Trophoblast cell (in vitro differentiated cells and primary cell): ENCODE measurements at regions not wholly inside any gene's neighbourhood (a gene's known extent, or its start where the extent isn't known, plus 50 kb on each side); places are given as distances from the start of the nearest gene placed in this dataset.
A peak's percentile ranks its signal among the peaks of the same experiment; 100 is the strongest.

Experiments used
- DNase-seq, 2 donors: peaks; one replicate each; pipeline ENCODE4 v3.0.0-alpha.2; 2016
- H2AFZ ChIP-seq: 2 replicates; pipeline ENCODE4 v1.6.1; 2013; ENCODE audit warnings: low read length, moderate library complexity, mild to moderate bottlenecking; ENCODE audit not compliant: insufficient read depth, poor library complexity
- H2AK5ac ChIP-seq: 2 replicates; pipeline ENCODE4 v1.6.1; 2013; ENCODE audit warnings: mild to moderate bottlenecking, low read length
- H2BK120ac ChIP-seq: 2 replicates; pipeline ENCODE4 v1.6.1; 2013; ENCODE audit warnings: low read length, mild to moderate bottlenecking, moderate library complexity; ENCODE audit not compliant: insufficient read depth, poor library complexity
- H2BK12ac ChIP-seq: 2 replicates; pipeline ENCODE4 v1.6.1; 2013; ENCODE audit warnings: mild to moderate bottlenecking, low read length, moderate library complexity
- H2BK5ac ChIP-seq: 2 replicates; pipeline ENCODE4 v1.6.1; 2013; ENCODE audit warnings: low read length, low read depth, moderate library complexity, mild to moderate bottlenecking; ENCODE audit not compliant: poor library complexity
- H3K14ac ChIP-seq: 2 replicates; pipeline ENCODE4 v1.6.1; 2013; ENCODE audit warnings: mild to moderate bottlenecking, low read length
- H3K18ac ChIP-seq: 2 replicates; pipeline ENCODE4 v1.6.1; 2013; ENCODE audit warnings: mild to moderate bottlenecking, low read length
- H3K23ac ChIP-seq: 2 replicates; pipeline ENCODE4 v1.6.1; 2013; ENCODE audit warnings: low read length
- H3K27ac ChIP-seq: 2 replicates; pipeline ENCODE4 v1.5.1; 2013; ENCODE audit warnings: low read depth, mild to moderate bottlenecking, inconsistent platforms, low read length, moderate library complexity
- H3K27me3 ChIP-seq: 2 replicates; pipeline ENCODE4 v1.6.1; 2013; ENCODE audit warnings: inconsistent platforms, mild to moderate bottlenecking, low read length, moderate library complexity; ENCODE audit not compliant: insufficient read depth
- H3K36me3 ChIP-seq, 2 experiments: 1 replicate in 1 of 2; 2 replicates in 1 of 2; pipeline ENCODE4 v1.6.1; 2013; ENCODE audit warnings: low read length in 2 of 2, mild to moderate bottlenecking in 2 of 2, moderate library complexity in 1 of 2; ENCODE audit not compliant: insufficient read depth in 2 of 2, control insufficient read depth in 1 of 2
- H3K4ac ChIP-seq: 2 replicates; pipeline ENCODE4 v1.6.1; 2013; ENCODE audit warnings: low read depth, mild to moderate bottlenecking, low read length, moderate library complexity
- H3K4me1 ChIP-seq, 2 experiments: 1 replicate in 1 of 2; 2 replicates in 1 of 2; pipeline ENCODE4 v1.6.1; 2013; ENCODE audit warnings: low read length in 2 of 2, mild to moderate bottlenecking in 2 of 2, moderate library complexity in 1 of 2; ENCODE audit not compliant: insufficient read depth in 2 of 2, control insufficient read depth in 1 of 2
- H3K4me2 ChIP-seq: 2 replicates; pipeline ENCODE4 v1.6.1; 2013; ENCODE audit warnings: inconsistent platforms, mild to moderate bottlenecking, low read length, moderate library complexity
- H3K4me3 ChIP-seq: 2 replicates; pipeline ENCODE4 v1.5.1; 2013; ENCODE audit warnings: mild to moderate bottlenecking, low read depth, low read length, inconsistent platforms
- H3K79me1 ChIP-seq: one replicate; pipeline ENCODE4 v1.6.1; 2013; ENCODE audit warnings: low read length
- H3K79me2 ChIP-seq: 2 replicates; pipeline ENCODE4 v1.6.1; 2013; ENCODE audit warnings: low read length, mild to moderate bottlenecking; ENCODE audit not compliant: control insufficient read depth, insufficient read depth, poor library complexity
- H3K9ac ChIP-seq: 2 replicates; pipeline ENCODE4 v1.6.1; 2013; ENCODE audit warnings: mild to moderate bottlenecking, low read length
- H3K9me3 ChIP-seq: 2 replicates; pipeline ENCODE4 v1.6.1; 2013; ENCODE audit warnings: low read depth, mild to moderate bottlenecking, control low read depth, inconsistent platforms, low read length; ENCODE audit not compliant: insufficient read depth
- H4K12ac ChIP-seq: 2 replicates; pipeline ENCODE4 v1.6.1; 2013; ENCODE audit warnings: low read depth, mild to moderate bottlenecking, low read length, moderate library complexity
- H4K8ac ChIP-seq: 2 replicates; pipeline ENCODE4 v1.6.1; 2013; ENCODE audit warnings: low read depth, mild to moderate bottlenecking, low read length, moderate library complexity
- H4K91ac ChIP-seq: one replicate; pipeline ENCODE4 v1.6.1; 2013; ENCODE audit warnings: low read depth, mild to moderate bottlenecking, low read length, moderate library complexity
- WGBS: extraction: QIAGEN DNeasy Blood & Tissue Kit; methylation state at CpG from one replicate; pipeline ENCODE4 v1.1.7; 2013; ENCODE audit warnings: missing lambda C conversion rate; ENCODE audit not compliant: insufficient read length, insufficient coverage; ENCODE audit errors: extremely low coverage; 5-methylcytosine and 5-hydroxymethylcytosine counted together

DNA sequence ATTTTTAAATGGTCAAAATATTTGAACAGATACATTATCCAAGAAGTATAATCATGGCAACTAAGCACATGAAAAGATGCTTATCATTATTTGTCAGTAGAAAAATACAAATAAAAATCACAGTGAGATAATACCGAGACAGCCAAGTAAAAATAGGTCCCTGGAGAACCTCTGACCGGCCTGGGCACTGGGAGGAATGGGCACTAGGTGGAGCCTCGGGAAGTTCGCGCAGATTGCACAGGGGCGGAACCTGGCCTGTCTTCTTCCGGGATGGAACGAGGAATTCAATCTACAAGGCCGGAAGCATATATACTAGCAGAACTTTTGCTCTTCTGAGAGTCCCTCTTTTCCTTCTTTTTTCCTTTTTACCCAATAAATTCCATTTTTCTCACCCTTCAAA, 148.5 kb upstream of the CHRM3 start:
- Histone ChIP-seq H4K8ac (no peak overlapping the region), H3K27ac (no peak overlapping the region), H3K9me3 (no peaks in the 10 kb centered on the region), H2AFZ (no peak overlapping the region), H2BK120ac (no peak overlapping the region), H3K4me2 (no peak overlapping the region), H3K27me3 (no peaks in the 10 kb centered on the region), H3K14ac (no peak overlapping the region), H3K4me1 (peaks cover 0 to 2% of the 10 kb centered on the region in 2 experiments), H3K79me2 (no peaks in the 10 kb centered on the region), H3K36me3 (no peaks in the 10 kb centered on the region), H3K79me1 (no peaks in the 10 kb centered on the region), H3K4ac (no peak overlapping the region), H4K12ac (no peak overlapping the region), H3K18ac (no peak overlapping the region), H2BK12ac (no peak overlapping the region), H3K9ac (no peak overlapping the region), H4K91ac (no peak overlapping the region), H3K23ac (no peak overlapping the region), H2BK5ac (no peak overlapping the region), H2AK5ac (no peak overlapping the region), H3K4me3 (no peak overlapping the region)
- DNase-seq = no peak
- WGBS = no CpG with 5 or more reads among the region's 9 CpGs

DNA sequence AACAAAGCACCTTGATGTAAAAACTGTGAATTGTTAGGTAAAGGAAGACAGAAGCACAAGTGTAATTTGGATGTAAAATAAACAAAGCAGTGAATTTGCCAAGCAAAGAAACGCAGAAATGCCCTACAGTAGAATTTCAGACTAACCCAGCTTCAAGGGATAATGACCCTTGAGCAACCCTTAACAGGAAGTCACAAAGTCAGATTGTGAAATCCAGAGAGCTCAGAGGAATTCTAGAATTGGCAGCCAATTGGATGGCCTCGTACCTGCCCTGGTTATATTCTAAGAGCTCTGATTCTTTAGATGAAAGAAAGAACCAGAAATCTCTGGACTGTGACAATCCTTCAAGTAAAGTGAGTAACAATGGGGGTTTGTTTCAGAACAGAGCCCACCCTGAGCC, 152.7 kb upstream of the CHRM3 start:
- Histone ChIP-seq H3K14ac (no peak overlapping the region), H2AFZ (no peak overlapping the region), H4K8ac (no peak overlapping the region), H3K27me3 (no peaks in the 10 kb centered on the region), H2AK5ac (no peak overlapping the region), H2BK12ac (no peak overlapping the region), H2BK120ac (no peak overlapping the region), H3K4me2 (no peak overlapping the region), H3K4me3 (no peak overlapping the region), H3K79me2 (no peaks in the 10 kb centered on the region), H3K9ac (no peak overlapping the region), H3K4ac (no peak overlapping the region), H3K9me3 (no peaks in the 10 kb centered on the region), H3K36me3 (no peaks in the 10 kb centered on the region), H2BK5ac (no peak overlapping the region), H3K27ac (no peak overlapping the region), H3K23ac (no peak overlapping the region), H4K12ac (no peak overlapping the region), H3K18ac (no peak overlapping the region), H3K4me1 (peaks cover 0 to 2% of the 10 kb centered on the region in 2 experiments), H3K79me1 (no peaks in the 10 kb centered on the region), H4K91ac (no peak overlapping the region)
- DNase-seq = peak in 1 of 2 donors; percentile 40
- WGBS = no CpG with 5 or more reads among the region's 2 CpGs

DNA sequence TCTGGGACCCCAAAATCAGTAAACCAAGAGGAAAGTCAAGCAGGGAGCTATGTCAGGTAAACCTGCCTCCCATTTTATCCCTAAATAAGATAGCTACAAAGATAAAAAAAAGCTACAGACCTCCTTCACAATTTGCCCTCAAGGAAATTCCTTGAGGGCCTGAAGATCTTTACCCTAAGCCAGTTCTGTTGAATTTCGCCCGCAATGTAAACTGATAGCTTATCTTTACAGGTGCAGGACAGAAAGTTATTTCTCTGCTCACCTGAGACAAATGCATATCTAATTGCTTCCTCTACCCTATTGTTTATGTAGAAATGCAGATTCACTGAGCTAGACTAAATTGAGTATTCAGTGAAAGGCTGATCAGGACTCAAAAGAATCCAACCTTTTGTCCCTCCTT, 153.4 kb upstream of the CHRM3 start:
- peak; percentile 16 to 69 for DNase-seq
- no peak overlapping the region for H3K4me2 ChIP-seq

DNA sequence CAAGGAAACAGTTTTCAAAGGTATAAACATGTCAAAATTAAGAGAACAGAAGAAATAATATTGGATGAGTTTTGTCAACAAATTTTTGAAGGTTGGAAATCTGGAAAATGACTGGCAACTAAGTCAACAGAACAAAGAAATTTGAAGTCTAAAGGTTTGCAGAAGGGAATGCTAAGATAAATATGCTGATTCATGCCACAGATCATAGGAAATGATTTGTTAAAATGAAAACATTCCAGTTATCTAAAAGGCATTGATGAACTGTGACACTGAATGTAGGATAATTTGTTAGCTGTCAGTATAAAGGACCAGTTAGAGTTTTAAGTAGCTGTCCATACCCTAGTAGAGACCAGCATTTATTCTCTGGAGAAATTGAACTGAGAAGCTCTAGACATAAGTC, 157.9 kb upstream of the CHRM3 start:
- peaks cover 4% of the 10 kb centered on the region for H3K9me3 ChIP-seq
- H3K79me1 ChIP-seq = no peaks in the 10 kb centered on the region
- no peak overlapping the region for H4K91ac ChIP-seq
- no peak overlapping the region for H2AFZ ChIP-seq
- H3K27ac ChIP-seq = no peak overlapping the region
- H4K8ac ChIP-seq = no peak overlapping the region
- no peak overlapping the region for H4K12ac ChIP-seq
- H3K23ac ChIP-seq = no peak overlapping the region
- H3K4me2 ChIP-seq = no peak overlapping the region
- H3K4ac ChIP-seq = no peak overlapping the region
- no peaks in the 10 kb centered on the region for H3K36me3 ChIP-seq
- H3K4me1 ChIP-seq = peaks cover 0 to 2% of the 10 kb centered on the region in 2 experiments
- no peaks in the 10 kb centered on the region for H3K27me3 ChIP-seq
- H3K9ac ChIP-seq = no peak overlapping the region
- H3K4me3 ChIP-seq = no peak overlapping the region
- no peak overlapping the region for H2AK5ac ChIP-seq
- no peak for DNase-seq
- H2BK120ac ChIP-seq = no peak overlapping the region
- H3K79me2 ChIP-seq = no peaks in the 10 kb centered on the region
- H2BK5ac ChIP-seq = no peak overlapping the region
- no peak overlapping the region for H2BK12ac ChIP-seq
- H3K18ac ChIP-seq = no peak overlapping the region
- no peak overlapping the region for H3K14ac ChIP-seq

More for the DNA sequence above, 153.4 kb upstream of the CHRM3 start:
- no CpG with 5 or more reads among the region's 2 CpGs for WGBS
- Histone ChIP-seq H3K79me1 (no peaks in the 10 kb centered on the region), H3K36me3 (no peaks in the 10 kb centered on the region), H3K4me1 (peaks cover 0 to 2% of the 10 kb centered on the region in 2 experiments), H3K9ac (no peak overlapping the region), H4K8ac (no peak overlapping the region), H2AFZ (no peak overlapping the region), H2BK120ac (no peak overlapping the region), H2BK12ac (no peak overlapping the region), H3K27ac (no peak overlapping the region), H3K79me2 (no peaks in the 10 kb centered on the region), H3K9me3 (no peaks in the 10 kb centered on the region), H4K12ac (no peak overlapping the region), H3K4me3 (no peak overlapping the region), H3K14ac (no peak overlapping the region), H4K91ac (no peak overlapping the region), H3K27me3 (no peaks in the 10 kb centered on the region), H3K18ac (no peak overlapping the region), H2AK5ac (no peak overlapping the region), H2BK5ac (no peak overlapping the region), H3K4ac (no peak overlapping the region), H3K23ac (no peak overlapping the region)
